NCI-H82 (cell line): ENCODE measurements at regions not wholly inside any gene's neighbourhood (a gene's known extent, or its start where the extent isn't known, plus 50 kb on each side); places are given as distances from the start of the nearest gene placed in this dataset.
A peak's percentile ranks its signal among the peaks of the same experiment; 100 is the strongest.
"Not testable (repeated sequence)": the region's sequence is repeated elsewhere in the genome, so short reads cannot be mapped to it uniquely, and the experiment has no call there.

Experiments used
- DNase-seq: peaks from one replicate; lab custom pipeline; 2025; lab: John Stamatoyannopoulos, UW

DNA sequence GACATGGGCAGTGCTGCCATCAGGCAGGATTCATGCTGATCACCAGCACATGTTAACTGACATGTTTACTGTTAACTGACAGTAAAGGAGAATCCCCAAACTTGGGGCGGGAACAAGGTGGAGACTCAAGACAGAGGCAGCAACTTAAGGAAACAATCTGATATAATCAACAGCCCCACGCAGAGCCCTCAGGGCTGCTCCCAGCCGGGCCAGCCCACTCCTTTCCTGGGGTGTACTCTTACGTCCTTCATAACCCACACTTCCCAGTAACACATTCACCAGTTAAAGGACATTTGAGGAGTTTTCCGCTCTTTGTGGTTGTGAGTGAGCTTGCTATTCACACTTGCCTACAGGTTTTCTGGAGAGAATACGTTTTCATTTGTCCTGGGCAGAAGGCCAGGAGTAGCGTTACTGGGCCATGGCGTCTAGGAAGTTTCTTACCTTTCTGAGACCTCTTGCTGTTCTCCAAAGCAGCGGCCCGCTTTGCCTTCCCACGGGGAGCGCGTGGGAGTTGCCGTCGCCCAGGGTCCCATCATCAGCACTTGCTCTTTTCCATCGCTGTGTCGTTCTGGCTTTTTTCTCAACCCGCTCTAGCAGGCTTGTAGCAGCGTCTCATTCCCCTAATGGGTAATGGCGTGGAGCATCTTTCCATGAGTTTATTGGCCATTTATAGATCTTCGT lies 56.4 kb downstream of the FOXF2 start:
- DNase-seq = no peak

DNA sequence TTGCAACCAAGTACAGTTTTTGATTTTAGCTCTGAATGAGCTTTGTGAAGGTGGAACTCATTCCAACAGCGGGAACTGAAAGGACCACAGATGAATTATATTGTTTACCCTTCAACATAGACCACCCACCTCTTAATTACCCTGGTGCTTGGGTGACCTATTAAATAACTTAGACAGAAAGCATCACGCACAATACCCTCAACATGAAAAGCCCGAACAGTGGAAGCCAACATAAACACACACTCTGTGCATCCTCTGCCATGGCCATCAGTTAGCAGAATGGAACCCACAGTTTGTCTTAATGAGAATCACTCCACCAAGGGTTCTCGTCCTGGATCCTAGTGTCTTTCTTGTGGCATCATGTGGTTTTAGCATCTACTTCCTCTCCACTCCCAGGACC lies 60.5 kb downstream of the FOXF2 start:
- no peak for DNase-seq

DNA sequence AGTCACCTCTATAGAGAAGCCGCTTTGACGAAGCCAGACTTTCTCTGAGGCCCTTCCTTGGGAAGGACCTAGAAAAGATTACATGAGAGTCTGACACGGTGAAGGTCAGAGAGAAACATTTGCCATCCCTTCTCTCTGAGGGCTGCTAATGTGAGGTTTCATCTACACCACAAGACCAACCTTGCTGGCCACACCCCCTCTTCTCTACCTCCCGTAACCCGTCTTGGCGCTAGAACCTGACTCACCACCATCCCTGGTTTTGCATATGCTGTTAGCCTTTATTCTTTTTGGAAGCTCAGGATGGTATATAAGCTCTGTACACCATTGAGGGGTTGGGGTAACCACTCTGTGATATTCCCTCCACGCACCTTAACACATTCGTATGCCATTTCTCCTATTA lies 63.6 kb downstream of the FOXF2 start:
- no peak for DNase-seq

DNA sequence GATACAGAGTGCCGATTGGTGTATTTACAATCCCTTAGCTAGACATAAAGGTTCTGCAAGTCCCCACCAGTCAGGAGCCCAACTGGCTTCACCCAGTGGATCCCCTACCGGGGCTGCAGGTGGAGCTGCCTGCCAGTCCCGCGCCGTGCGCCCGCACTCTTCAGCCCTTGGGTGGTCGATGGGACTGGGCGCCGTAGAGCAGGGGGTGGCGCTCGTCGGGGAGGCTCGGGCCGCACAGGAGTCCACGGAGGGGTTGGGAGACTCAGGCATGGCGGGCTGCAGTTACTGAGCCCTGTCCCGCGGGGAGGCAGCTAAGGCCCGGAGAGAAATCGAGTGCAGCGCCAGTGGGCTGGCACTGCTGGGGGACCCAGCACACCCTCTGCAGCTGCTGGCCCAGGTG lies 67.4 kb downstream of the FOXF2 start:
- not testable (repeated sequence) for DNase-seq

DNA sequence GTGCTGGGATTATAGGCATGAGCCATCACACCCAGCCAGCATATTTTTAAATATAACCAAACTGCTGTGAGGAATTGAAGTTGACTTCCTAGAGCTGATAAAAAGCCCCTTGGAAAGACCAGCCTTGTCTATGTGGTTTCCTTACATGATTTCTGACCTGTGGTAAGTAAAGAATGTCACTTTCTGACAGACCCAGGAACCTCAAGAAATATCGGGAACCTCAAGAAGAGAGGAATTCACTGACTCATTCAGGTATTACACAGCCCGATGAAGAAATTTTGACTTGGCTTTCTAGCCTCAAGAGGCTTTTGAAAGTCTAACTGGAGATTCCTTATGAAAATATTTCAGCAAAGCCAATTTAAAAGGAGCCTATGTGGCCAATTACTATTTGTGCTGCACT lies 71.8 kb downstream of the FOXF2 start:
- DNase-seq = no peak

DNA sequence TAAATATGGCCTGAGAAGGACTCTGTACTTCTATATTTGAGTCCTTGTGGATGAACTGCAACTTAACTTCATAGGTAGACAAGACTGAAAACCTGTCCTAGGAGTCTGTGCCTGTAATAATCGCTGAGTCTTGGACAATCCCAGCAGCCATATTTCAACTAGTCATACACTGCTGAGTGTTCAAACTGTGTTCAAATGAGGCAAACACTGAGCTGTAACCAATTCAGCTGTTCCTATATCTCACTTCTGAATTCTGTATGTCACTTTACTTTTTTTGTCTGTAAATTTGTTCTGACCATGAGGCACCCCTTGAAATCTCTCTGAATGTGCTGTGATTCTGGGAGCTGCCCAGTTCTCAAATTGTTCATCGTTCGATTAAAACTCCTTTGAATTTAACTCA lies 72.4 kb downstream of the FOXF2 start:
- no peak for DNase-seq

DNA sequence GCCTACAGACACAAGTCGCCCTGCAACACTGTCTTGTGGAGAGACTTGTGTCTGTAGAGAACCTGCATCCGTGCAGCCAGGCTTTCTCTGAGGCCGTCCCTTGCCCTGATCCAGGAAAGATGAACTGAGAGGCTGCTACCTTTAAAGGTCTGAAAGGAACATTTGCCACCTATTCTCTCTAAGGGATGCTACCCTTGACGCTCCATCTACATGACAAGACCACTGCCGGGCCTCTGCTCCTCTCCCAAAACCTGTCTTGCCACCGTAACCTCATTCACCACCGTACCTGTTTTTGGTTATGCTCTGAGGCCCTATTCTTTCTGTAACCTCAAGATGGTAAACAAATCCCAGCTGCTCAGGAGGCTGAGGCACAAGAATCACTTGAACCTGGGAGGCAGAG lies 73.9 kb downstream of the FOXF2 start:
- DNase-seq = no peak

DNA sequence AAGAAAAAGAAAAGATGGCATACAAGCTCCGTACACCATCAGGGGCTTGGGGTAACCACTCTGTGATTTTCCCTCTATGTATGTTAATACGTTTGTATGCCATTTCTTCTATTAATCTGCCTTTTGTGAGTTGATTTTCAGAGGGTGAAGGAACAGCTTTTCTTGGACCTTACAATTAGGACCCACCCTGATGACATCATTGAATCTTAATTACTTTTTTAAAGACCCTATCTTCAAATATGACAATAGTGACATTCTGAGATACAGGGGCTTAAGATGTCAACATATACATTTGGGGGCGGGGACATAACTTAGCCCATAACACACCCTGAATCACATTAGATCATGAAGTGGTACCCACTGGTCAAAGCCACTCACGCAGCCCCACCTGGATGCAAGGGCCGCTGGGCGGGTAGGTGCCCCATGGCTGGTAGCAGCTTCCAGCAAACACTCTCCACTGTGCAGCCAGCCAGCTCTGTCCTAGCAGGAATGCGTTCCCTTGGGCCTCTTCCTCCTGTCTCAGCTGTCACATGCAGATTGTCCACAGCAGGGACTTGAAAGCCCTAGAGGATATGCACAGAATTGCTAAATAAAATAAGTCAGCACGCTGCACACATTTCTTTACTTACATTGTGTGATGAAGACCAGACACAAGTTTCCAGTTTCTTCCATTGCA lies 74.5 kb downstream of the FOXF2 start:
- DNase-seq = no peak

DNA sequence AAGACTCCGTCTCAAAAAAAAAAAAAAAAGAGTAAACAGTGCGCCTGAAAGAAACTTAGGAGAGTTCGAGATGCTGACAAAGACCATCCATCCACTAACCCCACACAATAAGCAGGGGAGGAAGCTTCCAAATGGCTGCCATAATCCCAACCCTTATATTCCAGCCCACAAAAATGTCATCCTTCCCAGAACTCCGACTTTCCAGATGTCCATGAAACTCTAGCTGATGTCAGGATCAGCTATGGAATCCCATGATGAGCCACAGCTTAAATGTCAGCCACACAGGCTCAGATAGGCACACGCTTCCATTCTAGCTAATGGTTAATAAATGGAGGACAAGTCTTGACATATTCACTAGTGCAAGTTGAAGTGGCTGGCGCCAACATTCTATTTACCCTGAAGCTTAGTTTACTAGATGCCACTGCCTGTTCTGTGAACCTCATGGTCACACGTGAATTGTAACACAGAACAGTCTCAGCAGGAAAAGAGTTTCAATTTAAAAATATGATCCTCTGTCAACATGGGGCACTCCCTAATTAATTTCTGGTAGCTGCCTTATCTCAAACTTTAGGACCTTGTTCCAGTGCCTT lies 75.5 kb downstream of the FOXF2 start:
- DNase-seq = peak; percentile 11

DNA sequence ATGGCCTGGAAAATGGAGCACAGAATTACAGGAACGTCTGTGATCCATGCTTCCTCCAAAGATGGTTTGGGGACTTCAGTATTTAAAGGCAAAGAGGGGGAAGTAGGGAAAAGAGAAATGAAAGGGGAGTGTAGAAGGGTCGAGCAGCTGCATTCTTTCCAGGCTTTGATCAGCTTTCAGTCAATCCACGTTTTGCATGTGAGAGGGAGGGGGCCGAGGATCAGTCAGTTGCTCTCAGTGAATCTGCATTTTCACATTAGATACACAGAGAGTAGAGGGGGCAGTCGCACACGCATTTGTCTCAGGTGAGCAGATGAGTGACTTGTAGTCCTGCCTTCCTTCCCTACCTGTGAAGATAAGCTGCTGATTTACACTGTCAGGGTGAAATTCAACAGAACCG lies 78.8 kb downstream of the FOXF2 start:
- DNase-seq = peak; percentile 21

DNA sequence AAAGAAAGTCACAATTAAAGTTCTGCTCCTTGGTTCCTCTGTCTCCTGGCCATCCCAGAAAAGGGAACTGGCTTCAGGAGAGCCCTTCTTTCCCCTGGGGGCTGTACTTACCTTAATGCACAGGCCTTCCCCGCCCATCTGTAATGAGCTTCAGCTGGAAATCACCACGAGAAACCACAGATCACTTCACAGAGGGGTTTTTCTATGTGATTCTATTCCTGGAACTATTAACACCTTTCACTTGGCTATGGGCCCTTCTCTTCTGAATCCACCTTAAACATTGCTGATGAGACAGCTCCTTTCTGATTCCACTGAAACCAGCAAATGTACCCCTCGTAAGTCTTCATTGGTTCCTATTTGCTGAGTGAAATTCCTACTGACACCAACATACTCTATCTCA lies 80.7 kb downstream of the FOXF2 start:
- DNase-seq = no peak

DNA sequence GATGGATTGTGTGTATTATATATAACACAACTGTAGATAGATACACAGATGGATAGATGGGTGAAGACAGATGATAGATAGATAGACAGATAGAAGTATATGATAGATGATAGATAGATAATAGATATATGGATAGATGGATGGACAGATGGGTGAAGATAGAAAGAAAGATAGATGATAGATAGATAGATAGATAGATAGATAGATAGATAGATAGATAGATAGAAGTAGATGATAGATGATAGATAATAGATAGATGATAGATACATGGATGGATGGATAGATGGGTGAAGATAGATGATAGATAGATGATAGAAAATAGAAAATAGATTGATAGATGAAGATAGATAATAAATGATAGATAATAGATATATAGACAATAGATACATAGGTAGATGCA lies 83.3 kb downstream of the FOXF2 start:
- no peak for DNase-seq

DNA sequence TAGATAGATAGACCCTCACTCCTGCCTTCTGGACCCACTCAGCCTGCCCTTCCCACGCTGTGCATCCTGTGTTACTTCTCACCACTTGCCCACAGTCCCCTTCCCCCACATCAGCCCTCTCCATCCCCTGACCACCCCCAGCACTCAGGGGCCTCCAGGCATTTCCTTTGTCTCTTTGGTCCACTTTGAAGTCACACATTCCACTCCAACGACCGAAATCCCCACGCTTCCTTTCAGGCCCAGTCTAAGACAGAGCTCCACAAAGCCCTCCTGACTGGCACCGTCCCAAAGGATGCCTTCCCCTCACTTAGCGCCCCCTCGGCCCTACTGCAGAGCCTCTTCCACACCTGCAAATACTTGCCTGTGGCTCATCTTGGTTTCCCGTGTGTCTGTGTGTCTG lies 83.8 kb downstream of the FOXF2 start:
- DNase-seq = no peak

DNA sequence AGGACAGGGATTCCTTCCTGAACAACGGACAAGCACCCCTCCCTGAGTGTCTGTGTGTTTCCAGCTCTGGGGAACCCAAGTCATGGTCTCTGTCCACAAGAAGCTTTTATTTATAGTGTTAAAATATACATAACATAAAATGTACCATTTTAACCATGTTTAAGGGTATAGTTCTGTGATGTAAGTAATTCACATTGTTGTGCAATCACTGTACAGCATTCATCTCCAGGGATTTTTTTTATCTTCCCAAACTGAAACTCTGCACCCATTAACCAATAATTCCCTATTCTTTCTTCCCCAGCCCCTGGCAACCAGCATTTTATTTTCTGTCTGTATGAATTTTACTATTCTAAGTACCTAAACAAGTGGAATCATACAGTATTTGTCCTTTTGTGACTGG lies 84.2 kb downstream of the FOXF2 start:
- DNase-seq = no peak

DNA sequence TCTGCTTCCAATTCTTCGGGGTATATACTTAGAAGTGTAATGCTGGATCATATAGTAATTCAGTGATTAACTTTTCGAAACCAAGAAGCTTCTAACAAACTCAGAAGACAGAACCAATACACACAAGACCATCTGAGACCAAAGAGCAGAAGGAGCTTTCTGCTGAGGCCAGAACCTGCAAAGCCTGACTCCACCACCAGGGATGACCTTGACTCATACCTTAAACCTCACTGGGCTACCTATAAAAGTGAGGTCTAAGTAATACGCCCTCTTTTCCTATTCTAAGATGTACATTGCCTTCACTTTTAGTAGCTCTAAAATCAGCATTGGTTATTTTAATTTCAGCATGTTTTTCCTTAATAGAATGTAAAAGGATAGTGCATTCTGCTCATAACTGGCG lies 84.8 kb downstream of the FOXF2 start:
- no peak for DNase-seq

DNA sequence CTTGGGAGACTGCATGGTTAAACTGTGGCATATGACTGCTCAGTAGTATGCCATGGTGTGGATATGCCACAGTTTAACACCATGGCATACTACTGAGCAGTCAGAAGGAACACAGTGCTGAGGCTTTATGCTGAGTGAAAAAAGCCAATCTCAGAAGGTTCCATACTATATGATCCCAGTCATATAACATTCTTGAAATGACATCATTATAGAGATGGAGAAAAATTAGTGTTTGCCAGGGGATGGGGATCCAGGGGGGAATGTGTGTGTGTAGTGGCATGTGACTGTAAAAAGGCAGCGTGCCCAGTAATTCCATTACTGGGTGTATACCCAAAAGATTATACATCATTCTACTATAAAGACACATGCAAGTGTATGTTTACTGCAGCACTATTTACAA lies 85.8 kb downstream of the FOXF2 start:
- DNase-seq = no peak

DNA sequence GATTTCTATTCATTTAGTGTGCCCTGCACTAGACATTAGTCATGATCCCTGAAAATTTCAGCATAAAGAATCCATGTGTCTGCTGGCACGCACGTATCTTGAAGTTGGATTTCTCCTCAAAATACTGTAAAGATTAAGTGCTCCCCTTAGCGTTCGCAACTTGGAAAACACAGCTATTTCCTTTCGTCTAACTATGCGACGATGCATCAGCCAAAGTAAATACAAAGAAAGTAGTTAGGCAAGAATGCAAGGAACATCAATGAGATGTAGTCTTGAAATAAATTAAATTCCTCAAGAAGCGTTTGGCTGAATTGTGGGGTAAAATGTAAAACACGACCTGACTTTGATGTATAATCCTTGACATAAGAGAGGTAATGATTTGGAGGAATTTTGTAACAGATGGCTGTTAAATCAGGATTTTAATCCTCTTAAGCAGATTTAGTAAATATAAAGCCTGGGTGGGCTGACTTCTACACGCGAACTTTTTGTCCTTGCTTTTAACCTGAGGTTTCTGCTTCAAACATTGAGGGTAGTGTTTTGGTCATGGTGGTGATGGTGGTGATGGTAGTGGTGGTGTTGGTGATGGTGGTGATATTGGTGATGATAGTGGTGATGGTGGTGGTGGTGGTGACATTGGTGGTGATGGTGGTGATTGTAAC lies 88.2 kb downstream of the FOXF2 start:
- peak; percentile 87 for DNase-seq

DNA sequence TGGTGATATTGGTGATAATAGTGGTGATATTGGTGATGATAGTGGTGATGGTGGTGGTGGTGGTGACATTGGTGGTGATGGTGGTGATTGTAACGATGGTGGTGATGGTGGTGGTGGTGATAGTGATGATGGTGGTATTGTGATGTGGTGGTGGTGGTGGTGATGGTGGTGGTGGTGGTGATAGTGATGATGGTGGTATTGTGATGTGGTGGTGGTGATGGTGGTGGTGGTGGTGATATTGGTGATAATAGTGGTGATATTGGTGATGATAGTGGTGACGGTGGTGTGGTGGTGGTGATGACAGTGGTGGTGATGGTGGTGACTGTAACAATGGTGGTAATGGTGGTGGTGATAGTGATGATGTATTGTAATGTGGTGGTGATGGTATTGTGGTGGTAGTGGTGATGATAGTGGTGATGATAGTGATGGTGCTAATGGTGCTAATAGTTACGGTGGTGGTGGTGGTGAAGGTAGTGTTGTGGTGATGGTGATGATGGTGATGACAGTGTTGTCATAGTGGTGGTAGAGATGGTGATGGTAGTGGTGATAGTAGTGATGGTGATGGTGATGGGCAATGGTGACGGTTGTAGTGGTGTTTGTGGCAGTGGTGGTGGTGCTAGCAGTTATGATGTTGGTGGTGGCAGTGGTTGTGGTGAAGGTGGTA lies 88.9 kb downstream of the FOXF2 start:
- DNase-seq = not testable (repeated sequence)

DNA sequence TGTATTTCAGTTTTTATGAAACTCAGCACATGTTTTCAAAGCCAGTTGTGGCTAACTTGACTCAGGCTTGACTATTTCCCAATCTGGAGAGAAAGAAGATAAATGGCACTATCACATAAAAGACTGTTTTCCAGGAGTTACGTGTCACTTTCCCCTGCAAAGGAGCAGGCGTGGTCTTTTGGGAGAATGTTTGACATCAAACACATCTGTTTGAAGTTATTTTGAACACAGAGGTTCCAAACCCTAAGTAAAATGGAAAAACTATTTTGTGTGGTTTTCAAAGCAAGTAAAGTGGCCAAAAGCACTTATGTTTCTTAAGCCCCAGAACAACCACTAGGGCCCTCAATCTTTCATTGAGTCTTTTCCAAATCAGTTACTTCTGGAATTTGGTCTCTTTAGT lies 89.7 kb downstream of the FOXF2 start:
- no peak for DNase-seq

DNA sequence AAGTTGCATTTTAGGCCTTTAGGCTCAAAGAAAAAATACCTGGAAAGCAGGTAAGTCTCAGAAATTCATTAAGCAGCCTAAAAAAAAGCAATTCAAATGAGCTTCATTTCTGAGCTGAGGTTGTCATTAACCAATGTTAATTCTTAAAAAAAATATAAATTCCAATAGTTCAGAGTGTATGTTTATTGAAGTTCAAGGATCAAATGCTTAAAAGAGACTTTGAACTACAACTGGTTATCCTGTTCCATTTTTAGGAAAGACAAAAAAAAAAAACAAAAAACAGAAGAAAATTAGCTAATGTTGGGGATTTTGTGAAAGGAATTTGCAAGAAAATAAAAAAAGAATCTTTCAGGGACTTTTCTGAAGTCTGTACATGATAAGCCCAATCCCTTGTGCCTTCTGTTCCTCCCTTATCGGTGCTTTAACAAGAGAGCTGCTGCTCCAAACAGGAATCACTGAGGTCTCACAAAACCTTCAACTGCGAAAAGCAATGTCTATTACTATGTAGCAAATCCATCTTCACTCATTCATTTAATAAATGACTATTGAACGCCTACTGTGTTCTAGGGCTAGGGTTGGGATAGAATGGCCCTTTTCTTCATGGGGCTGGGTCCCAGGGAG lies 90.3 kb downstream of the FOXF2 start:
- no peak for DNase-seq

DNA sequence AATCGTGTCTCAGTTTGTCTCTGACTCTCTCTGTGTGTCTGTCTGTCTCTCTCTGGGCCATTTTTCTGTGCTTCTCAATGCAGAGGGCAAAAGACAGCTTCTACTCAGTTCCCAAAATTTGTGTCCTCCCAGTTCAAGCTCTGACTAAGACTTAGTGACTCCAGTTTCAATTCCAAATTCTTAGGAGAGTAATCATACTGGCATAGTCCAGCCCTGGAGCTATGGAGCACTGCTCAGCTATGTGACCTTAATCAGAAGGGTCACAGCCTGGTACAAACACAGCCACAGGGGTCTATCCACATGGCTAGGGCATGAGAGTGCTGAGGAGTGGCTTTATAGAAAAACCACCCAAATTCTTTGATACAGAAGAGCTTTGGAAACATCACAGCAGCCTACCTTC lies 91.9 kb downstream of the FOXF2 start:
- no peak for DNase-seq
